ENCODE measurements at regions not wholly inside any gene's neighbourhood (a gene's known extent, or its start where the extent isn't known, plus 50 kb on each side); places are given as distances from the start of the nearest gene placed in this dataset.
"Not testable (repeated sequence)": the region's sequence is repeated elsewhere in the genome, so short reads cannot be mapped to it uniquely, and the experiment has no call there.

DNA sequence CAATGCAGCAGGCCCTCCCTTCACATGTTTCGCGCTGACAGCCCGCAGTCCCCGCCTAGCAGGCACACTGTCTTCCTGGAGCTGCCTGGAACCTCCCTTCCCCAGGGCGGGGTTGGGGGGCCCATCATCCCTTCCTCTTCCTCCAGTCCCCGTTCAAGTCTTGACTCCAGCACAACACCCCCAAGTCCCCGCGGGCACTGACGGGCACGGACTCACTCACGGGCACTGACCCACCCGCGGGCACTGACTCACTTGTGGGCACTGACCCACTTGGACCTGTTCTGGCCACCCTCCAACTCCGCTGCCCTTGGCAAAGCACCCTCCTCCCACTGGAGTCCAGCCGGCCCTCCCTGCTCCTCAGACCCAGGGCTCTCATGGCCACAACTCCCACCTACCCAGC, 5376.7 kb upstream of the TPTE start:
- TF ChIP-seq, protein P1, sequence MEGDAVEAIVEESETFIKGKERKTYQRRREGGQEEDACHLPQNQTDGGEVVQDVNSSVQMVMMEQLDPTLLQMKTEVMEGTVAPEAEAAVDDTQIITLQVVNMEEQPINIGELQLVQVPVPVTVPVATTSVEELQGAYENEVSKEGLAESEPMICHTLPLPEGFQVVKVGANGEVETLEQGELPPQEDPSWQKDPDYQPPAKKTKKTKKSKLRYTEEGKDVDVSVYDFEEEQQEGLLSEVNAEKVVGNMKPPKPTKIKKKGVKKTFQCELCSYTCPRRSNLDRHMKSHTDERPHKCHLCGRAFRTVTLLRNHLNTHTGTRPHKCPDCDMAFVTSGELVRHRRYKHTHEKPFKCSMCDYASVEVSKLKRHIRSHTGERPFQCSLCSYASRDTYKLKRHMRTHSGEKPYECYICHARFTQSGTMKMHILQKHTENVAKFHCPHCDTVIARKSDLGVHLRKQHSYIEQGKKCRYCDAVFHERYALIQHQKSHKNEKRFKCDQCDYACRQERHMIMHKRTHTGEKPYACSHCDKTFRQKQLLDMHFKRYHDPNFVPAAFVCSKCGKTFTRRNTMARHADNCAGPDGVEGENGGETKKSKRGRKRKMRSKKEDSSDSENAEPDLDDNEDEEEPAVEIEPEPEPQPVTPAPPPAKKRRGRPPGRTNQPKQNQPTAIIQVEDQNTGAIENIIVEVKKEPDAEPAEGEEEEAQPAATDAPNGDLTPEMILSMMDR (IDR thresholded peaks at IDR 0.05; ENCODE audit: low read length) = not testable (repeated sequence)
- TF ChIP-seq EZH2 (IDR thresholded peaks at IDR 0.05; ENCODE audit: borderline replicate concordance, low read length) = not testable (repeated sequence)

All from OCI-LY1 (cell line).